Activated T-helper 2 cell treated with anti-CD3 and anti-CD28 coated beads, Interferon-gamma antibody, Interleukin-2, Interleukin-4, amounts not matched to agents 10 μg/mL and 5 μg/mL and 100 μg/mL, durations not matched to agents 14 hours and 24 hours and 36 hours (primary cell): ENCODE measurements at regions not wholly inside any gene's neighbourhood (a gene's known extent, or its start where the extent isn't known, plus 50 kb on each side); places are given as distances from the start of the nearest gene placed in this dataset.
"Not testable (repeated sequence)": the region's sequence is repeated elsewhere in the genome, so short reads cannot be mapped to it uniquely, and the experiment has no call there.

Experiments
- DNase-seq: peaks from one replicate; pipeline ENCODE4 v3.0.0; 2021; ENCODE audit warnings: low spot score
- H3K27ac Mint-ChIP-seq: one replicate; pipeline ENCODE4 v1.8.0; 2021; ENCODE audit warnings: mixed read lengths
- H3K27me3 Mint-ChIP-seq: one replicate; pipeline ENCODE4 v1.8.0; 2021; ENCODE audit warnings: low read depth, mixed read lengths
- H3K36me3 Mint-ChIP-seq: one replicate; pipeline ENCODE4 v1.8.0; 2021; ENCODE audit warnings: low read depth, mixed read lengths
- H3K4me1 Mint-ChIP-seq: one replicate; pipeline ENCODE4 v1.8.0; 2021; ENCODE audit warnings: low read depth, mixed read lengths
- H3K4me3 Mint-ChIP-seq: one replicate; pipeline ENCODE4 v1.8.0; 2021; ENCODE audit warnings: low read depth, mild to moderate bottlenecking, moderate library complexity, mixed read lengths
- H3K9me3 Mint-ChIP-seq: one replicate; pipeline ENCODE4 v1.8.0; 2021; ENCODE audit warnings: mixed read lengths
- intact Hi-C: fragments of 100-400 bp; cut with micrococcal nuclease; formaldehyde crosslinking; loops from one replicate; pipeline ENCODE4 v1.15.1; 2023

GRCh38 chr19:57031106-57031505 lies 88.7 kb upstream of the USP29 start:
- no peak for DNase-seq
- no peaks in the 10 kb centered on the region for H3K4me1 Mint-ChIP-seq
- H3K4me3 Mint-ChIP-seq = no peak overlapping the region

DNA sequence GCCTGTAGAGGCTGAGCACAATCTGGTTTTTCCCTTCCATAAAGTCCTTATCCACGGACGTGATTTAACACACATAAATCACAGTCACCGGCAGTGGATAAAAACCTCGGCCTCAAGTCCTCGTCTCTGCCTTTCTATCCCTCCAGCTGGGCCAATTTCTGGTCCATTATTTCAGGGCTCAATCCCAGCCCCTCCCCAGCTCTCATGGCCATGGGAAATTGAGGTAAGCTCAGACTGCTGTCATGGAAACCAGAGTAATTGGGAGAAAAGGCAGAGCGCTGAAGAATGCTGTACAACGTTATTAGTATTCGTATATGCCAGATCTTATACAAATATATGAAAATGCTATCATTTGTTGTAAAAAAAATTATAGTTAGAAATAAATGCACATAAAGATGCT lies 86.2 kb upstream of the USP29 start:
- Mint-ChIP-seq H3K27ac (no peak overlapping the region), H3K4me3 (no peak overlapping the region), H3K4me1 (no peaks in the 10 kb centered on the region), H3K27me3 (no peaks in the 10 kb centered on the region), H3K9me3 (peaks cover 65% of the 10 kb centered on the region), H3K36me3 (no peaks in the 10 kb centered on the region)
- intact Hi-C loops = no loop called here
- no peak for DNase-seq

More at GRCh38 chr19:57031106-57031505, 88.7 kb upstream of the USP29 start:
- no peak overlapping the region for H3K27ac Mint-ChIP-seq
- no peaks in the 10 kb centered on the region for H3K27me3 Mint-ChIP-seq
- no peaks in the 10 kb centered on the region for H3K36me3 Mint-ChIP-seq
- intact Hi-C loops = no loop called here
- peaks cover 59% of the 10 kb centered on the region for H3K9me3 Mint-ChIP-seq

DNA sequence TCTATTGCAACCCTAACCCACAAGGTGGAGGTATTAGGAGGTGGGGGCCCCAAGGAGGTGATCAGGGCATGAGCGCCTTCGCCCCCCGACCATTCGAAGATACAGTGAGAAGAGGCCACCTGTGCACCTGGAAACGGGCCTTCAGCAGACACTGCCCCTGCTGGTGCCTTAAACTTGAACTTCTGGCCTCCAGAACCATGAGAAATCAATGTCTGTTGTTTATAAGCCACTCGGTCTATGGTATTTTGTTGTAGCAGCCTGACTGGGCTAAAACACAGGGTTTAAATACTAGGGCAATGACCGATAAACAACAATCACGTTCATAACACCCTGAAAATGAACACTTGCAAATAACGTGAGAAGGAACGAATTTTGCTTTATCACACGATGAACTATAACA lies 85.2 kb upstream of the USP29 start:
- no peak for DNase-seq
- no peaks in the 10 kb centered on the region for H3K27me3 Mint-ChIP-seq
- H3K9me3 Mint-ChIP-seq = peaks cover 66% of the 10 kb centered on the region
- H3K4me1 Mint-ChIP-seq = no peaks in the 10 kb centered on the region
- H3K4me3 Mint-ChIP-seq = no peak overlapping the region
- no peaks in the 10 kb centered on the region for H3K36me3 Mint-ChIP-seq
- intact Hi-C loops = no loop called here
- H3K27ac Mint-ChIP-seq = no peak overlapping the region

DNA sequence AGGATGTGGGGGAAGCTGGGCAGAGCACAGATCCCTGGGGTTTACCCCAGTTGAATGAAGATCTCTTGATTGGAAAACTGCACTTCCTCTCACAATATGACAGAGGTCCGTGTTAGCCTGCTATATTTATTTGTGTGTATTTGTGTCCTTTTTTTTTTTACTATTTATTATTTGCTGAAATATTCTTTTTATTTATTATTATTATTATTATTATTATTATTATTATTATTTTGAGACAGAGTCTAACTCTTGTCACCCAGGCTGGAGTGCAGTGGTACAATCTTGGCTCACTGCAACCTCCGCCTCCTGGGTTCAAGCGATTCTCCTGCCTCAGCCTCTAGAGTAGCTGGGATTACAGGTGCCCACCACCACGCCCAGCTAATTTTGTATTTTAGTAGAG lies 84.0 kb upstream of the USP29 start:
- H3K27ac Mint-ChIP-seq, intact Hi-C loops, H3K27me3 Mint-ChIP-seq, DNase-seq, H3K36me3 Mint-ChIP-seq, H3K4me3 Mint-ChIP-seq, H3K4me1 Mint-ChIP-seq: not testable (repeated sequence)
- H3K9me3 Mint-ChIP-seq = peaks cover 73% of the 10 kb centered on the region

DNA sequence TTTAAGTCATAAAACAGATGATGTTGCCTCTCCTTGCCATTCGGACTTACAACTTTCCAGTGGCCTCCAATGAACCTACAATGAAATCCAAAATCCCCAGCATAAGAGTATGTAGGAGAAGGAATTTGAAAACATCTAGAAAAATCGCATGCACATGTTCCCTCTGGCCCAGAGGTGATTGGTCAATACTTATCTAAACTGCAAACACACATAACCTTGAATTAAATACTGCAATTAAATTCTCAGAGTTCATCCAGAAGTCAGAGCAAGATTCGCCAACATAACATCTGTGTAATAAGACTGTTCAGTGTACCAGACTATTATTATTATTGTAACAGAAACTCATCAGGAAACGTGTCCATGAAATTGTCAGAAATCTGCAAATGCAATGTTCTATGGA lies 82.2 kb upstream of the USP29 start:
- Mint-ChIP-seq H3K9me3 (peaks cover 72% of the 10 kb centered on the region), H3K4me3 (no peak overlapping the region)

GRCh38 chr19:57047743-57048142 lies 72.0 kb upstream of the USP29 start:
- intact Hi-C loops = no loop called here
- H3K27ac Mint-ChIP-seq = no peak overlapping the region
- no peak overlapping the region for H3K4me3 Mint-ChIP-seq
- peaks cover 50% of the 10 kb centered on the region for H3K9me3 Mint-ChIP-seq
- no peaks in the 10 kb centered on the region for H3K36me3 Mint-ChIP-seq
- no peak for DNase-seq
- H3K27me3 Mint-ChIP-seq = no peaks in the 10 kb centered on the region
- no peaks in the 10 kb centered on the region for H3K4me1 Mint-ChIP-seq

More for the DNA sequence above, 82.2 kb upstream of the USP29 start:
- intact Hi-C loops = no loop called here
- Mint-ChIP-seq H3K27me3 (no peaks in the 10 kb centered on the region), H3K4me1 (no peaks in the 10 kb centered on the region), H3K27ac (no peak overlapping the region), H3K36me3 (no peaks in the 10 kb centered on the region)
- no peak for DNase-seq

DNA sequence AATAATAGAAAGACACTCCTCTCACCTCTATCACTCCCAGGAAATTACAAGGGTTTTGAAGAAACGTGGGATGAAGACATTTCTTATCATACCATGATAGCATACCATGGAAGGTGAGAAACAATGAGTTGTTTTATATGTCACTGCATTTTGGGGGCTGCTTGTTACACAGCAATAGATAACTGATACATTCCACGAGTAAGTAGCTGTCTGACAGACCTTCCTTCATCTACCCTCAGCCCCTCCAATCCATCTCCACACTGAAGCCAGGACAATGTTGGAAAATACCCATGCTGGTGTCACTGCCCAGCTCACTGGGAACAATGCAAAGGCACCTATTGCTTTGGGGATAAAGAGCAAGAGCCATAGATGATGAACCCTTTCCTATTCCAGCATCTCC lies 68.9 kb upstream of the USP29 start:
- Mint-ChIP-seq H3K36me3 (no peaks in the 10 kb centered on the region), H3K4me1 (no peaks in the 10 kb centered on the region), H3K9me3 (peaks cover 68% of the 10 kb centered on the region), H3K27me3 (no peaks in the 10 kb centered on the region), H3K27ac (no peak overlapping the region), H3K4me3 (no peak overlapping the region)
- intact Hi-C loops = no loop called here
- DNase-seq = no peak

DNA sequence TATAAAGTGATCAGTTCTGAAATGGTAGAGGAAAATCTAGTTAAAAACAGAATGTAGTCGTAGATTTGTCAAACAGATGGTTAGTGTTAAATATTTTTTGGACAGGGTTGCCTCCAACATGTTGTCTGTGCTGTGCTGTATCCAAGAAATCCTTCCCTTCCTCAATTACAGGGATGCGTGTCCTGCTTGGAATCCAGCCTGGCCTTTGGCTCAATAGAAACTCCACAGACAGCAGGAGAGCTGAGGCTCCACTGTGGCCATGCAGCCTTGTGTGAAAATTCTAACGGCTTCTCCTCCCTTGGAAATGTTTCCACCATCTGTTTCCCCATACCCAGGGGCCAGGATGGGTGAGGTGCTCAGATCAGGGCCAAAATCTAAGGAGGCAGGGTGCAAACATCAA lies 67.7 kb upstream of the USP29 start:
- H3K36me3 Mint-ChIP-seq = no peaks in the 10 kb centered on the region
- no peaks in the 10 kb centered on the region for H3K4me1 Mint-ChIP-seq
- intact Hi-C loops = no loop called here
- no peak overlapping the region for H3K27ac Mint-ChIP-seq
- H3K9me3 Mint-ChIP-seq = peaks cover 68% of the 10 kb centered on the region
- no peak overlapping the region for H3K4me3 Mint-ChIP-seq
- DNase-seq = no peak
- no peaks in the 10 kb centered on the region for H3K27me3 Mint-ChIP-seq

DNA sequence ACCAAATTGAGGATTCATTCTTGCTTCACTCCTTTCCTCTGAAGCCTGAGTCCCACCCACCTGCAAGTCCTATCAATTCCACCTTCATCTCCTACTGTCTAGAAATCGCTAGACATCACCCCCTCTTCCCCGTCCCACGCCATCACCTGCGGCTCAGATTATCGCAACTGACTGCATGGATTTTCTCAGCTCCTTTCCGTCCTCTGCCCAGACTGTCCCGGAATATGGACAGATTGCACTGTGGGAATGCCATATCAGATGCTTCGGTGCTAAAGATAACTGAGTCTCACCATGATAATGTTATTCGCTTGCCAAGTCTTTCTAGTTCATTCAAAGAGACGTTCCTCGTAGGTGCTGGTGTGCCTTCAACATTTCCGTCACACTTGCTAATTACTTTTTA lies 66.4 kb upstream of the USP29 start:
- no peaks in the 10 kb centered on the region for H3K4me1 Mint-ChIP-seq
- H3K9me3 Mint-ChIP-seq = peaks cover 67% of the 10 kb centered on the region
- no peak overlapping the region for H3K27ac Mint-ChIP-seq
- H3K27me3 Mint-ChIP-seq = no peaks in the 10 kb centered on the region
- DNase-seq = no peak
- H3K36me3 Mint-ChIP-seq = no peaks in the 10 kb centered on the region
- H3K4me3 Mint-ChIP-seq = no peak overlapping the region
- intact Hi-C loops = no loop called here

DNA sequence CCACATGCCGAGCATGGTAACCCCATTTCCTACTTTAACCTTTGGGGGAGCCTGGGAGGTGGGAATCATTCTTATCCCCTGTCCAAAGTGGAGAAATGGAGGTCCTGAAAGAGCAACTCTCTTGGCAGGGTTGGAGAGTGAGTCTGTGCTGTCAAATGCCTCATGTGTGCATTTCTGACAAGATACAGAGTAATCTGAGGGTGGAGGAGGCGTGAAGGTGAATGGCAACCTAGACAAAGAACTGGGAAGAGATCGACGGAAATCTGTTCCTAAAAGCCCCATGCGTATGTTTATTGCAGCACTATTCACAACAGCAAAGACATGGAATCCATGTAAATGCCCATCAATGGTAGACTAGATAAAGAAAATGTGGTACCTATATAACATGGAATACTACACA lies 63.8 kb upstream of the USP29 start:
- Mint-ChIP-seq H3K36me3 (no peaks in the 10 kb centered on the region), H3K27me3 (no peaks in the 10 kb centered on the region), H3K4me3 (no peak overlapping the region), H3K9me3 (peaks cover 66% of the 10 kb centered on the region), H3K27ac (no peak overlapping the region), H3K4me1 (no peaks in the 10 kb centered on the region)
- intact Hi-C loops = no loop called here
- no peak for DNase-seq

DNA sequence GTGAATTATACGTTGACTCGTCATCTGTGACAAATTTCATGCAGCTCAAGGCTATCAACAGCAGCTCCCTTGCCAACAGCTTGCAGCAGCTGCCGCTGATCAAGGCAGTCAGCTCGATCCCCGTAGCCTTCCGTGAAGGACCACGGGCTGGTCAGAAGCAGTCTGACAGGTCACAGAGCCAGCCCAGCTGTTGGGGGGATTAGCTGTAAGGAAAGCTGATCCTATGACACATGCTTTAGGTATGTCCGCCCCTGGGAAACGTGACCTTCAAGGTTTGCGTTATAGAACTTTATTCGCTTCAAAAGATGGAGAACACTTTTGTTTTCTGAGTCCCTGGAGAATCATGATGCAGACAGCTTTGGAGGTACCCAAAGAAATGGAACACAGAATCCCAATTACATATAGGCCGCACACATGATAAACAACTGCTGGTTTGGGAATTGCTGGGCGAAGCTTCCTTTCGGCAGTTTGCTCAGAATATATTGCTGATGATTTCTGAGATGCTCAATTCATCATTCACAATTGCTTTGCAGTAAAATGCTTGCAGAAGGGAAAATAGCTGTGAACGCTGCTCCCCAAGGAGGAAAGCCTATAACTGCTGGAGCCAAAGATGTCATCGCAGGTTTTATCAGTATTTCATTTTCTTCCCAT lies 62.6 kb upstream of the USP29 start:
- no peak overlapping the region for H3K27ac Mint-ChIP-seq
- intact Hi-C loops = no loop called here
- DNase-seq = no peak
- H3K4me1 Mint-ChIP-seq = no peaks in the 10 kb centered on the region
- H3K9me3 Mint-ChIP-seq = peaks cover 67% of the 10 kb centered on the region
- no peaks in the 10 kb centered on the region for H3K27me3 Mint-ChIP-seq
- no peaks in the 10 kb centered on the region for H3K36me3 Mint-ChIP-seq
- no peak overlapping the region for H3K4me3 Mint-ChIP-seq

GRCh38 chr19:57058871-57059270 lies 60.9 kb upstream of the USP29 start:
- Mint-ChIP-seq H3K27ac (no peak overlapping the region), H3K4me1 (no peaks in the 10 kb centered on the region), H3K9me3 (peaks cover 68% of the 10 kb centered on the region), H3K36me3 (no peaks in the 10 kb centered on the region), H3K4me3 (no peak overlapping the region), H3K27me3 (no peaks in the 10 kb centered on the region)
- intact Hi-C loops = no loop called here
- no peak for DNase-seq

DNA sequence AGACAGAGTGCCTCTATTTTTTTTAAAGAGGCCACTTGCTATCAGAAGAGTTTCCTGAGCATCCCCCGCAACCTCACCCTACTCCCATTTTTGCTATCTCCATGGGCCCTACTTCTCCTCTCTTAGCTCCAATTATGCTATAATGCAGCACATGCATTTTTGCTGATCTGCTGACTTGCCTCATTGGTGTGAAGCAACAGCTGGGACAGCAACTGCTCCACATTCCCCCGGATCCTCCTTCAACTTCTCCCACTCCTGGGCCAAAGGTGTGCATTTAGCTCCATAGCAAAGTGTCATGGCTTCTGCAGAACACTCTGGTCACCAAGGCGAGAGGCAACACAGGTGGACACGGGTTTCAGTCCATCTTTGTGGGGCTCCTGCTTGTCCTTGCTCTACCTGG lies 56.7 kb upstream of the USP29 start:
- no peaks in the 10 kb centered on the region for H3K36me3 Mint-ChIP-seq
- no peak overlapping the region for H3K27ac Mint-ChIP-seq
- DNase-seq = no peak
- H3K27me3 Mint-ChIP-seq = no peaks in the 10 kb centered on the region
- no peak overlapping the region for H3K4me3 Mint-ChIP-seq
- intact Hi-C loops = no loop called here
- H3K9me3 Mint-ChIP-seq = peaks cover 58% of the 10 kb centered on the region
- no peaks in the 10 kb centered on the region for H3K4me1 Mint-ChIP-seq

DNA sequence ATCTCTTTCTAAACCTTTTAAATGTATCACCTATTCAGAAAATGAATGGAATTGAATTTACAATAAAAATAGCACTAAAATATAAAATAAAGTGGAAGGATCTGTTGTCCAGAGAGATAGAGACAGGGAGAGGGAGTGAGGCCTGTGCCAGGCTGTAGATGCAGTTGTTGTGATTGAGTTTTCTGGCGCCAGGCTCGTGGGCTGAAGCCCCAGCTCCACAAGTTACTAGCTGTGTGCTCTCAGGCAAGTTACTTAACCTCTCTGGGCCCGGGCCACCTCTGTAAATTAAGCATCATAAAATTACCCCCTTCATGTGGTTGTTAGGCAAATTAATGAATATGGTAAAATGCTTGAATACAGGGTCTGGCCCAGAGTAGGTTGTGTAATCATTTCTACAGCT lies 52.3 kb upstream of the USP29 start:
- H3K36me3 Mint-ChIP-seq = no peaks in the 10 kb centered on the region
- no peaks in the 10 kb centered on the region for H3K4me1 Mint-ChIP-seq
- DNase-seq = no peak
- H3K9me3 Mint-ChIP-seq = peaks cover 58% of the 10 kb centered on the region
- H3K27me3 Mint-ChIP-seq = no peaks in the 10 kb centered on the region
- intact Hi-C loops = no loop called here
- no peak overlapping the region for H3K4me3 Mint-ChIP-seq
- H3K27ac Mint-ChIP-seq = no peak overlapping the region
